H7 (cell line): ENCODE measurements at regions not wholly inside any gene's neighbourhood (a gene's known extent, or its start where the extent isn't known, plus 50 kb on each side); places are given as distances from the start of the nearest gene placed in this dataset.

Experiments used
- DNase-seq: peaks from one replicate; pipeline ENCODE4 v3.0.0; 2012
- H3K27me3 ChIP-seq: 2 replicates; pipeline ENCODE4 v1.6.0; 2011; ENCODE audit warnings: mild to moderate bottlenecking, low read length; ENCODE audit not compliant: control insufficient read depth, insufficient read depth
- H3K36me3 ChIP-seq: replicated peaks from 2 replicates; pipeline ENCODE4 v1.5.1; 2011; ENCODE audit warnings: low read length; ENCODE audit not compliant: control insufficient read depth, insufficient read depth
- H3K4me3 ChIP-seq: 2 replicates; pipeline ENCODE4 v1.5.1; 2011; ENCODE audit warnings: low read depth, mild to moderate bottlenecking, control low read depth, low read length, moderate library complexity; ENCODE audit not compliant: insufficient read depth

- Histone ChIP-seq H3K27me3 (no peaks in the 10 kb centered on the region), H3K4me3 (no peak overlapping the region), H3K36me3 (no peaks in the 10 kb centered on the region)
- no peak for DNase-seq
These were observed 151.3 kb upstream of the TSC22D2 start for GRCh38 chr3:150256782-150257181.

- no peaks in the 10 kb centered on the region for H3K36me3 ChIP-seq
- no peak for DNase-seq
- H3K4me3 ChIP-seq: no peak overlapping the region
- no peaks in the 10 kb centered on the region for H3K27me3 ChIP-seq
These were observed 151.8 kb upstream of the TSC22D2 start for GRCh38 chr3:150256318-150256717.

DNA sequence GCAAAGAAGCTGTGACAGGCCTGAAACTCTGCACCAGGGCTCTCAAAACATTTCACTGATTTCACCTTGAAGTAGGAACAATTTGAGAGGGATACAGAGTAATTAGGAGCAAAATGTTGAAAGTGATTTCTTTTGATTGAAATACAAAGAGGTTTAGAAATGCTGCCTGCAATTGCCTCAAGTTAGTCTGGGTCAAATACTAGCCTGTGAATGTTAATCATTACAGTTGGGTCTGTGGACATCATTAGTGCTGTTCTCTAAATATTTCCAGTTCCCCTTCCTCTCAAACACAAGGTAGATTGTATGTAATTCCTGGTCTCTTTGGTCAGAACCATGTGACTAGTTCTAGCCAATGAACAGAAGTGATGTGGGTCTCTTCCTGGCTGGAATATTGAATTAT is 152.3 kb upstream of the TSC22D2 start:
- Histone ChIP-seq H3K36me3 (no peaks in the 10 kb centered on the region), H3K27me3 (no peaks in the 10 kb centered on the region), H3K4me3 (no peak overlapping the region)
- no peak for DNase-seq

DNA sequence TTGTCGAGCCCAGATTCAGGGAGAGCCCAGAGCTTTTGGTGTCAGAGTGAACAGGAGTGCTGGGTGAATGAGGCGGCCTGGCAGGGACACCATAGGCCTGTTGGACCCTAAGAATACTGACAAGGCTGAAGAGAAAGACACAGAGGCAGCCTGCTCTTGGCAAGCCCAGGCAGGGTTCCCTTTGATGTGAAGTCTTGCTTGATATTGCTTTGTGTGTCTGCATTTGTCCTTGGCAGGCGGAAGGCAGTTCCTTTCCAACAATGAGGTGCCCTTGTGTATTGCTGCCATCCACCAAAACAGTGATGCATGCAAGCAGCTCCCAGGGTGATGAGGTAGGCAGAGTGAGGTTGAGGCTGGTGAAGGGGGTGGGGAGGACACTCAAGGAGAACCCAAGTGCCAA is 152.7 kb upstream of the TSC22D2 start:
- H3K36me3 ChIP-seq: no peaks in the 10 kb centered on the region
- DNase-seq: no peak
- H3K4me3 ChIP-seq: no peak overlapping the region
- H3K27me3 ChIP-seq: no peaks in the 10 kb centered on the region

- H3K27me3 ChIP-seq: no peaks in the 10 kb centered on the region
- no peaks in the 10 kb centered on the region for H3K36me3 ChIP-seq
- H3K4me3 ChIP-seq: no peak overlapping the region
- DNase-seq: no peak
These were observed 153.8 kb upstream of the TSC22D2 start for GRCh38 chr3:150254309-150254708.

- H3K4me3 ChIP-seq: no peak overlapping the region
- DNase-seq: no peak
- no peaks in the 10 kb centered on the region for H3K36me3 ChIP-seq
- H3K27me3 ChIP-seq: no peaks in the 10 kb centered on the region
These were observed 154.5 kb upstream of the TSC22D2 start for GRCh38 chr3:150253622-150254021.

DNA sequence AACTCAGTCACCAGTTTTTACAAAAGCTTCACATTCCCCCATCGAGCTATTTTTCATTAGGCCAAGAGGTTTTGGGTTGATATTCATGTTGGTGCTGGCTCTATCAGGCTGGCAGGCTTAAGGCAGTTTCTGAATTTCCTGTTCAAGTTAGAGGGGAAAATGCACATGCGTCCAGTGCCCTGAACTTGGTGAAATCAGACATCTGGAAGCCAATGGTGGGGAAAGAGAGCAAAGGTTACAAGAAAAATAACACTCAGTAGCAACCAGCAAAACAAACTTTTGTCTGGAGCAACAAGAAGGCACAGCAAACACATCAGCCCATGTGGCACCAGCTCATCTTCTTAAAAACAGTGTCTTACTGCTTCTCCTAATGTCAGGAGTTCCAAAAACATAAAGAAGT is 155.6 kb upstream of the TSC22D2 start:
- Histone ChIP-seq H3K36me3 (no peaks in the 10 kb centered on the region), H3K27me3 (no peaks in the 10 kb centered on the region), H3K4me3 (no peak overlapping the region)
- DNase-seq: no peak

GRCh38 chr3:150251187-150252062 is 156.7 kb upstream of the TSC22D2 start:
- Histone ChIP-seq H3K27me3 (no peaks in the 10 kb centered on the region), H3K36me3 (no peaks in the 10 kb centered on the region), H3K4me3 (no peak overlapping the region)
- peak; percentile 20 for DNase-seq

DNA sequence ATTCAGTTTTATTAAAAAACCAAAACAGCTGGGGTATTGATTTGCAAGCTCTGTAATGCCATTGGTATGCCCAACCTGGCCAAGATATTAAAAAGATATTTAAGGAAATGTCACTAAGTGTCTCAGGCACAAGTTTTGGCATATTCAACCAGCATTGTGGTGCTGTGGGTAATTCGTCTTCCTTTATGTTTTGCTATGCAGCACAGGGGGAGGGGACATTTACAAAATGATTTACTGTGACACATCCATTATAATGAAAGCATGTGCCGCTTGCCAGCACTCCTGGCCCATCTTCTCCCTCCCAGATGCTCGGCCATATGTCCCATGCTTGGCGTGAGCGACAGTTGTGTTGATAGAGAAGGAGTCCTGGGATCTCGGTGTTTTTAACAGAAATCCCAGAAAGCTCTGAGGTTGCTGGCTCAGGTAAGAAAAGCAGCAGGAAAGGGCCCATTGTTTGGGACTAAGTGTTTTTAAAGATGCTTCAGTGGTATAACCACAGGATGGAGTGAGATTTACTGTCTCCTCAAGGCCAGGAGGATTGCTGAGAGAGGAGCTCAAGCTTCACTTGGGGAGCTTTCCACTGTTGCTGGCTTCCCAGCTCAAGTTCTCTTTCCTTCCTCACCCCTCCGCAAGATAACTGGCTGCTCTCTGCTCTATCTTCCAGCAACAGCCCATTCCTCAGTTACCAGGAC is 158.2 kb upstream of the TSC22D2 start:
- Histone ChIP-seq H3K27me3 (no peaks in the 10 kb centered on the region), H3K36me3 (no peaks in the 10 kb centered on the region), H3K4me3 (no peak overlapping the region)
- DNase-seq: no peak

GRCh38 chr3:150248888-150249681 is 159.0 kb upstream of the TSC22D2 start:
- Histone ChIP-seq H3K27me3 (no peaks in the 10 kb centered on the region), H3K36me3 (no peaks in the 10 kb centered on the region), H3K4me3 (no peak overlapping the region)
- DNase-seq: no peak

GRCh38 chr3:150248116-150248887 is 159.8 kb upstream of the TSC22D2 start:
- DNase-seq: no peak
- Histone ChIP-seq H3K27me3 (no peaks in the 10 kb centered on the region), H3K4me3 (no peak overlapping the region)

DNA sequence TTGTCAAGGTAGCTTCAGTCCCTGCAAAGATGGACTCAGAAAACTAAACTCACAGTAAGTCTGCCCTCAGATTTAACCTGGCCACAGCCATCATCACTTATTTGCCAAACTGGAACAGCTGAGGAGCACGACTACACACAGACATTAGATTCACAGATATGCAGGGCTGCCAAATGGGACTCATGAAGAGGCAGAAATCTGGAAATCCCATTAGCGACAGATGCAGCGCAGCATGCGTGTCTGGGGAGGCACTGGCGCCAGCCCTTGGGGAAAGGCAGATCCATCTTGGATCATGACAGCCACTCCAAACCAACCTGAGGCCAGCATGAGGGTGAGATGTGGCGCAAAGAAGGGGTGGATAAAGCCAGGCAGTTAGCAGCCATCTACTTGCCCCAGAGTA is 160.7 kb upstream of the TSC22D2 start:
- no peaks in the 10 kb centered on the region for H3K36me3 ChIP-seq
- no peak overlapping the region for H3K4me3 ChIP-seq
- H3K27me3 ChIP-seq: no peaks in the 10 kb centered on the region
- DNase-seq: no peak

More at GRCh38 chr3:150248116-150248887, 159.8 kb upstream of the TSC22D2 start:
- H3K36me3 ChIP-seq: no peaks in the 10 kb centered on the region

GRCh38 chr3:150243466-150243865 is 164.6 kb upstream of the TSC22D2 start:
- Histone ChIP-seq H3K36me3 (no peaks in the 10 kb centered on the region), H3K4me3 (no peak overlapping the region), H3K27me3 (no peaks in the 10 kb centered on the region)
- no peak for DNase-seq
